ES-I3 (cell line): ENCODE measurements at regions not wholly inside any gene's neighbourhood (a gene's known extent, or its start where the extent isn't known, plus 50 kb on each side); places are given as distances from the start of the nearest gene placed in this dataset.
"Not testable (repeated sequence)": the region's sequence is repeated elsewhere in the genome, so short reads cannot be mapped to it uniquely, and the experiment has no call there.

ENCODE experiments used
- H3K36me3 ChIP-seq: 2 replicates; pipeline ENCODE4 v1.6.1; 2013; ENCODE audit warnings: mild to moderate bottlenecking, low read length, control low read depth, moderate library complexity; ENCODE audit not compliant: insufficient read depth
- H3K4me1 ChIP-seq: 2 replicates; pipeline ENCODE4 v1.6.1; 2013; ENCODE audit warnings: mild to moderate bottlenecking, control low read depth, low read length; ENCODE audit not compliant: insufficient read depth
- H3K9ac ChIP-seq: 2 replicates; pipeline ENCODE4 v1.6.1; 2013; ENCODE audit warnings: low read depth, mild to moderate bottlenecking, low read length, moderate library complexity
- H3K9me3 ChIP-seq: 2 replicates; pipeline ENCODE4 v1.6.1; 2013; ENCODE audit warnings: mild to moderate bottlenecking, low read length, moderate library complexity; ENCODE audit not compliant: control insufficient read depth, insufficient read depth

- H3K9ac ChIP-seq = no peak overlapping the region
- H3K4me1 ChIP-seq = 0 out of 2 replicates have a peak, but pooled peaks cover 2% of the 10 kb centered on the region
- H3K36me3 ChIP-seq = no peaks in the 10 kb centered on the region
- H3K9me3 ChIP-seq = no peaks in the 10 kb centered on the region
Observed at GRCh38 chr6:15152700-15153099, 93.2 kb upstream of the JARID2 start.

- Histone ChIP-seq H3K36me3 (no peaks in the 10 kb centered on the region), H3K9me3 (no peaks in the 10 kb centered on the region), H3K4me1 (0 out of 2 replicates have a peak, but pooled peaks cover 2% of the 10 kb centered on the region), H3K9ac (no peak overlapping the region)
Observed at GRCh38 chr6:15153191-15153590, 92.7 kb upstream of the JARID2 start.

DNA sequence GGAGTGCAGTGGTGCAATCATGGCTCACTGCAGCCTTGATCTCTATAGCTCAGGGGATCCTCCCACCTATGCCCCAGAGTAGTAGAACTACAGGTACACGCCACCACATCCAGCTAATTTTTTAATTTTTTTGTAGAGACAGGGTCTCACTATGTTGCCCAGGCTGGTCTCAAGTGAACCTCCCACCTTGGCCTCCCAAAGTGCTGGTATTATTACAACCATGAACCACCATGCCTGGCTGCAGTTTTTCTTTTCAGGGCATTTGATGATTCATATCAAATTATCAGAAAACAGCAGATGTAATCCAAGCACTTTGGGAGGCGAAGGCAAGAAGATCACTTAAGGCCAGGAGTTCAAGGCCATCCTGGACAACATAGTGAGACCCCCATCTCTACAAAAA lies 88.4 kb upstream of the JARID2 start:
- Histone ChIP-seq H3K9ac (no peak overlapping the region), H3K36me3 (no peaks in the 10 kb centered on the region), H3K9me3 (no peaks in the 10 kb centered on the region), H3K4me1 (no peaks in the 10 kb centered on the region)

- H3K9me3 ChIP-seq = no peaks in the 10 kb centered on the region
- no peaks in the 10 kb centered on the region for H3K4me1 ChIP-seq
- no peak overlapping the region for H3K9ac ChIP-seq
- H3K36me3 ChIP-seq = no peaks in the 10 kb centered on the region
Observed at GRCh38 chr6:15158821-15159619, 86.8 kb upstream of the JARID2 start.

GRCh38 chr6:15160812-15161211 lies 85.1 kb upstream of the JARID2 start:
- H3K36me3 ChIP-seq = no peaks in the 10 kb centered on the region
- no peaks in the 10 kb centered on the region for H3K9me3 ChIP-seq
- 0 out of 2 replicates have a peak, but pooled peaks cover 1% of the 10 kb centered on the region for H3K4me1 ChIP-seq
- no peak overlapping the region for H3K9ac ChIP-seq

- H3K4me1 ChIP-seq, H3K9ac ChIP-seq, H3K9me3 ChIP-seq, H3K36me3 ChIP-seq: not testable (repeated sequence)
Observed at GRCh38 chr6:15164855-15165254, 81.0 kb upstream of the JARID2 start.

DNA sequence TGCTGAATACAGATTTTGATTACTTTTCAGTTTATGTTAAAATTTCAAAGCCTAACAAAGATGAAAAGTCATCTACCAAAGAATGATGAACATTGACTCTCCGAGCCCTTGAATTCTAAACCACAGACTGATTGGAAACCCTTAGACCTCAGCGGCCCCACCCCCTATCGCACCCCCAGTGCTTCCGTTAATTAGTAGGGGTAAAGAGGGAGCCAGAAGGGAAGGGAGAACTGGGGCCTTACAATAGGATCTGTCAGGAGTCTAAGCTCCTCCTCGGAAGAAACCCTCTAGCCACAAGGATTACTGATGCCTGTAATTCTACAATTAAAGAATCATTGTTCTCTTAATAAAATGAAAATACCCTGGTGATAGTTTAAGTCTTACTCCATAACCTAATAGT lies 79.7 kb upstream of the JARID2 start:
- Histone ChIP-seq H3K9ac (no peak overlapping the region), H3K9me3 (no peaks in the 10 kb centered on the region), H3K36me3 (no peaks in the 10 kb centered on the region), H3K4me1 (peaks cover 21% of the 10 kb centered on the region)

DNA sequence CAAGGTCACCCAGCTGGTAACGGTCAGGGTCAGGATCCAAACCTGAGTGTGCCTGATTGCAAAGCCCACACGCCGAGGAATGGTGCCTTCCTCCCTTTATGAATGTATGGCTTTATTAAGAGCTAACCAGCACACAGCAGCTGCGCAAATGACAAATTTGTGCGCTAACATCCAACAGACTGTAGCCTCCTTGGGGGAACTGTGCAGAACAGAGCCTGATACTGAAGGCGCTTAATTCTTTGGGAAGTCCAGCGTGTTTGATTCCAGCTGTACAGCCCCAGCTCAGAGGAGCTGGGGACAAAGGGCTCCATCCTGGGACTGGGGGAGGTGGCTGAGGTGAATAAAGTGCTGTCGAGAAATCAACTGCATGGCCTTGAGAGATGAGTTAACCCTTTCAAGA lies 75.7 kb upstream of the JARID2 start:
- Histone ChIP-seq H3K9me3 (no peaks in the 10 kb centered on the region), H3K9ac (no peak overlapping the region), H3K4me1 (peaks cover 22% of the 10 kb centered on the region), H3K36me3 (no peaks in the 10 kb centered on the region)

DNA sequence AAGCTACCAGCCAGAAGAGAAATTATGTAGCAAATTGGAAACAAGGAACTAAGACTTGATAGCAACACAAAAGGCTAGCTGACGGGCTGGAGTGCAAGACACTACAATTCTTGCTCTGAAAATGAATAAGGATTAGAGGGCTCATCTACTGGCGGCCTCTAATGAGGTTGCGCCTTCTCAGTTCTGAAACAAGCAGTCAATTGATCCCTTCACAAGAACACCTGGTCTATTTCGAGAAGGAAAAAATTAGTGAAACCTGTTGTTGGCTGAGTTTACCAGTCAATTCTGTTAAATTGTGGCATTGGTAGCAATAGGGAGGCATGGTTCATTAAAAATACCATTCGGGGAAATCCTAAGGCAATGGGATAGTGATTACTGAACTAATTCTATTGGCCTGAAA lies 74.8 kb upstream of the JARID2 start:
- H3K9me3 ChIP-seq = no peaks in the 10 kb centered on the region
- H3K4me1 ChIP-seq = peaks cover 19% of the 10 kb centered on the region
- H3K36me3 ChIP-seq = no peaks in the 10 kb centered on the region
- H3K9ac ChIP-seq = no peak overlapping the region

DNA sequence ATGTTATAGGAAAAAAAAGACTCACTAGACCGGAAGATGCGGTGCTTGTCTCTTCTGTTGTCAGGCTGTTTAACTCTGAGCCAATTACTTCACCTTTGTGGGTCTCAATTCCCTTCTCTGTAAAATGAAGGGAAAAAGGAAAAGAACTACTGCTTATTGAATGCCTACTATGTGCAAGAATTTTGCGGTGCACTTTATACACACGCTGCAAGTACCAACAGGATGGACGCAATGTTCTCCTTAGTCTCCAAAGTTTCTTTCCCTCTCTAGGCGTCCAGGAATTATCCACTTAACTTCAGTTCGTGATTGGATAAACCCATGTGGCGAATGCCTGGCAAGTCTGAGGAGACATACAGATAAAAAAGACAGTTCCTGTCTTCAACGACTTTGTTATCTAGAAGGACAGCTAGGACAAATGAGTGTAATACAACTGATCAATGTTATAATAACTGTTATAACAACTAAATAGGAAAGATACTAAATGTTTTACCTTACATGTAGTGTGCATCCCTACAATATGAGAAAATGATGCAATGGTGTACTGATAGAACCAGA lies 69.0 kb upstream of the JARID2 start:
- Histone ChIP-seq H3K9me3 (no peaks in the 10 kb centered on the region), H3K36me3 (no peaks in the 10 kb centered on the region), H3K4me1 (no peaks in the 10 kb centered on the region; the same call in 1 of the 2 replicates), H3K9ac (no peak overlapping the region)

DNA sequence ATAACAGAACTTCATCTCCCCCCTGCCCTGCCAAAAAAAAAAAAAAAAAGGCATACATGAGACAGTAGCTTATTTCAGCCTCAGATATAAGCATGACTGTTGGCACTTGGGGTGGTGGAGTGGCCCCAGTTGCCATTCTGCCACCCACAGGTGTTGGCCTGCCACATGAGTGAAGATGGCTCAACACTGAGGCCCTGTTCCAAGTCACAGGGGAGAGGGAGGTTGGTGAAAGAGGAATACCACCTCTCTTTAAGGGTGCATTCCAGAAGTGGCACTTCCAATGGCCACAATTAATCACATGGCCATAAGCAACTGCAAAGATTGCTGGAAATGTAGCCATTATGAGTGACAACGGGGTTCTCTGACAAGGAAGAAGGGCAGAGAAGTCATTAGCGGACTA lies 61.9 kb upstream of the JARID2 start:
- H3K4me1 ChIP-seq = no peaks in the 10 kb centered on the region; the same call in 1 of the 2 replicates
- peaks cover 3% of the 10 kb centered on the region; the same call in 1 of the 2 replicates for H3K9me3 ChIP-seq
- no peaks in the 10 kb centered on the region for H3K36me3 ChIP-seq
- H3K9ac ChIP-seq = no peak overlapping the region

GRCh38 chr6:15184441-15184861 lies 61.4 kb upstream of the JARID2 start:
- peaks cover 3% of the 10 kb centered on the region; the same call in 1 of the 2 replicates for H3K9me3 ChIP-seq
- no peak overlapping the region for H3K9ac ChIP-seq
- H3K4me1 ChIP-seq = no peaks in the 10 kb centered on the region
- H3K36me3 ChIP-seq = no peaks in the 10 kb centered on the region

GRCh38 chr6:15185111-15185510 lies 60.8 kb upstream of the JARID2 start:
- not testable (repeated sequence) for H3K36me3 ChIP-seq, H3K4me1 ChIP-seq, H3K9me3 ChIP-seq, H3K9ac ChIP-seq

- not testable (repeated sequence) for H3K9ac ChIP-seq
Observed at GRCh38 chr6:15193451-15193850, 52.4 kb upstream of the JARID2 start.

DNA sequence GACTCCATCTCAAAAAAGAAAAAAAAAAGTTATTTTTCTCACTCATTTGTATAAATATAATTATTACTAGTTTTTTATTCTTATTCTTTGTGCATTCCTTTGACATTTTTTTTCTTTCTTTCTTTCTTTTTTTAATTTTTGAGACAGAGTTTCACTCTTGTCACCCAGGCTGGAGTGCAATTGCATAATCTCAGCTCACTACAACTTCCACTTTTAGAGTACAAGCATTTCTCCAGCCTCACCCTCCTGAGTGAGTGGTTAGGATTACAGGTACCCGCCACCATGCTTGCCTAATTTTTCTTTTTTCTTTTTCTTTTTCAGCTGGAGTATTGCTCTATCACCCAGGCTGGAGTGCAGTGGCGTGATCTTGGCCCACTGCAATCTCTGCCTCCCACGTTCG lies 51.4 kb upstream of the JARID2 start:
- H3K36me3 ChIP-seq = no peaks in the 10 kb centered on the region
- H3K9me3 ChIP-seq = no peaks in the 10 kb centered on the region

More at GRCh38 chr6:15193451-15193850, 52.4 kb upstream of the JARID2 start:
- H3K36me3 ChIP-seq, H3K4me1 ChIP-seq, H3K9me3 ChIP-seq: not testable (repeated sequence)

More for the DNA sequence above, 51.4 kb upstream of the JARID2 start:
- Histone ChIP-seq H3K4me1 (no peaks in the 10 kb centered on the region), H3K9ac (no peak overlapping the region)
